ENCODE measurements at regions not wholly inside any gene's neighbourhood (a gene's known extent, or its start where the extent isn't known, plus 50 kb on each side); places are given as distances from the start of the nearest gene placed in this dataset.

GRCh38 chr12:22893878-22894277 lies 268.9 kb downstream of the ETNK1 start:
- DNase-seq (ENCODE audit: low read depth in 4 of 4, low spot score in 3 of 4) = no peak

GRCh38 chr12:22899184-22899583 lies 274.2 kb downstream of the ETNK1 start:
- no peak for DNase-seq (ENCODE audit: low read depth in 4 of 4, low spot score in 3 of 4)

GRCh38 chr12:22900401-22900800 lies 275.4 kb downstream of the ETNK1 start:
- DNase-seq (ENCODE audit: low read depth in 4 of 4, low spot score in 3 of 4) = no peak

GRCh38 chr12:22904485-22904884 lies 279.5 kb downstream of the ETNK1 start:
- no peak for DNase-seq (ENCODE audit: low read depth in 4 of 4, low spot score in 3 of 4)

- no peak for DNase-seq (ENCODE audit: low read depth in 4 of 4, low spot score in 3 of 4)
Measured at GRCh38 chr12:22916241-22916640, 291.3 kb downstream of the ETNK1 start.

- DNase-seq (ENCODE audit: low read depth in 4 of 4, low spot score in 3 of 4) = no peak
Measured at GRCh38 chr12:22916815-22917214, 291.8 kb downstream of the ETNK1 start.

GRCh38 chr12:22919883-22920282 lies 294.9 kb downstream of the ETNK1 start:
- no peak for DNase-seq (ENCODE audit: low read depth in 4 of 4, low spot score in 3 of 4)

- DNase-seq (ENCODE audit: low read depth in 4 of 4, low spot score in 3 of 4) = no peak
Measured at GRCh38 chr12:22923768-22924167, 298.8 kb downstream of the ETNK1 start.

GRCh38 chr12:22924391-22924790 lies 299.4 kb downstream of the ETNK1 start:
- no peak for DNase-seq (ENCODE audit: low read depth in 4 of 4, low spot score in 3 of 4)

- no peak for DNase-seq (ENCODE audit: low read depth in 4 of 4, low spot score in 3 of 4)
Measured at GRCh38 chr12:22925623-22926022, 300.7 kb downstream of the ETNK1 start.

GRCh38 chr12:22932431-22932830 lies 307.5 kb downstream of the ETNK1 start:
- no peak for DNase-seq (ENCODE audit: low read depth in 4 of 4, low spot score in 3 of 4)

- no peak for DNase-seq (ENCODE audit: low read depth in 4 of 4, low spot score in 3 of 4)
Measured at GRCh38 chr12:22935090-22935489, 310.1 kb downstream of the ETNK1 start.

- no peak for DNase-seq (ENCODE audit: low read depth in 4 of 4, low spot score in 3 of 4)
Measured at GRCh38 chr12:22935501-22935900, 310.5 kb downstream of the ETNK1 start.

- DNase-seq (ENCODE audit: low read depth in 4 of 4, low spot score in 3 of 4) = no peak
Measured at GRCh38 chr12:22938323-22938722, 313.4 kb downstream of the ETNK1 start.

GRCh38 chr12:22951206-22951605 lies 326.2 kb downstream of the ETNK1 start:
- no peak for DNase-seq (ENCODE audit: low read depth in 4 of 4, low spot score in 3 of 4)

GRCh38 chr12:22956690-22957089 lies 331.7 kb downstream of the ETNK1 start:
- DNase-seq (ENCODE audit: low read depth in 4 of 4, low spot score in 3 of 4) = no peak

GRCh38 chr12:22967171-22967570 lies 342.2 kb downstream of the ETNK1 start:
- no peak for DNase-seq (ENCODE audit: low read depth in 4 of 4, low spot score in 3 of 4)

- DNase-seq (ENCODE audit: low read depth in 4 of 4, low spot score in 3 of 4) = no peak
Measured at GRCh38 chr12:22969521-22969920, 344.6 kb downstream of the ETNK1 start.

- DNase-seq (ENCODE audit: low read depth in 4 of 4, low spot score in 3 of 4) = no peak
Measured at GRCh38 chr12:22971247-22971646, 346.3 kb downstream of the ETNK1 start.

GRCh38 chr12:22971701-22972191 lies 346.8 kb downstream of the ETNK1 start:
- DNase-seq (ENCODE audit: low read depth in 4 of 4, low spot score in 3 of 4) = no peak

GRCh38 chr12:22974865-22975264 lies 349.9 kb downstream of the ETNK1 start:
- DNase-seq (ENCODE audit: low read depth in 4 of 4, low spot score in 3 of 4) = no peak

- DNase-seq (ENCODE audit: low read depth in 4 of 4, low spot score in 3 of 4) = no peak
Measured at GRCh38 chr12:22978962-22979361, 354.0 kb downstream of the ETNK1 start.

- DNase-seq (ENCODE audit: low read depth in 4 of 4, low spot score in 3 of 4) = no peak
Measured at GRCh38 chr12:22979854-22980469, 355.0 kb downstream of the ETNK1 start.
